ENCODE measurements at regions not wholly inside any gene's neighbourhood (a gene's known extent, or its start where the extent isn't known, plus 50 kb on each side); places are given as distances from the start of the nearest gene placed in this dataset.

DNA sequence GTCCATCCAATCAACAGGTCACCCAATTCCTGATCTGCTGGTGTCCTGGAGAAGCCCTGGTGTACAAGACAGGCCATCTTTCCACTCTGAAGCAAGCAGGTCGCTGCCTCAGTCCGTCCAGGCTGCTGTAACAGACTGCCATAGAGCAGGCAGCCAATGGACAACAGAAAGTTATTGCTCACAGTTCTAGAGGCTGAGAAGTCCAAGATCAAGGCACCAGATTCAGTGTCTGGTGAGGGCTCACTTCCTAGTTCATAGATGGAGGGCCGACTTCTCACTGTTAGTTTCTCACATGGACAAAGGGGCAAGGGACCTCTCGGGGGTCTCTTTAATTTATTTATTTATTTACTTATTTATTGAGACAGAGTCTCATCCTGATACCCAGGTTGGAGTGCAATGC is 74.8 kb downstream of the CD24 start:
- no peak for DNase-seq (ENCODE audit: low read depth)
- peaks cover 5% of the 10 kb centered on the region for H3K4me1 ChIP-seq (ENCODE audit: control insufficient read depth, insufficient read depth, low read length)
- no peak overlapping the region for H3K4me3 ChIP-seq (ENCODE audit: low read length)
- H3K9ac ChIP-seq (ENCODE audit: low read length): no peak overlapping the region
- H3K27me3 ChIP-seq (replicated peaks; ENCODE audit: control insufficient read depth, insufficient read depth, low read length): peaks cover 14% of the 10 kb centered on the region
- peaks cover 32% of the 10 kb centered on the region for H3K9me3 ChIP-seq (ENCODE audit: control insufficient read depth, low read length)
- no peaks in the 10 kb centered on the region for H3K36me3 ChIP-seq (ENCODE audit: control insufficient read depth, insufficient read depth, low read length, severe bottlenecking)

DNA sequence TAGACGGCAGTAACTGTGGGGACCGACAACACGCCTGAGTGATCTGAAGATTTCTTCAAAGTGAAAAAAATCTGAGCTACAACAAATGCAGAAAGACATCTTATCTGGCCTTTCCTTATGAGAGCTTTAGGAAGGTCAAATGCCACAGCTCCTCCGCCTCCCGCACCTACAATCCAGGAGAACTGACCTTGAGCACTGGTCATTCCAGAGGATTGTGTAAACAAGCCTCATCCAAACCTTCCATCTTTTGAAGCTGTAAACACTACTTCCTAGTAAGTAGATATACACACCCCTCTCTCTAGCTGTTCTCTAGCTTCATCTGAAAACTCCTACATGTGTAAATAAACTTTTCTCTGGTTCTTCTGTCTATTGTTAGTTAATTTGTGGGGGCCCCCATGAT is 76.9 kb downstream of the CD24 start:
- DNase-seq (ENCODE audit: low read depth): no peak
- Histone ChIP-seq H3K27me3 (replicated peaks; ENCODE audit: control insufficient read depth, insufficient read depth, low read length) (peaks cover 27% of the 10 kb centered on the region), H3K4me1 (ENCODE audit: control insufficient read depth, insufficient read depth, low read length) (no peaks in the 10 kb centered on the region), H3K4me3 (ENCODE audit: low read length) (no peak overlapping the region), H3K36me3 (ENCODE audit: control insufficient read depth, insufficient read depth, low read length, severe bottlenecking) (no peaks in the 10 kb centered on the region), H3K9me3 (ENCODE audit: control insufficient read depth, low read length) (peaks cover 24% of the 10 kb centered on the region), H3K9ac (ENCODE audit: low read length) (no peak overlapping the region)

DNA sequence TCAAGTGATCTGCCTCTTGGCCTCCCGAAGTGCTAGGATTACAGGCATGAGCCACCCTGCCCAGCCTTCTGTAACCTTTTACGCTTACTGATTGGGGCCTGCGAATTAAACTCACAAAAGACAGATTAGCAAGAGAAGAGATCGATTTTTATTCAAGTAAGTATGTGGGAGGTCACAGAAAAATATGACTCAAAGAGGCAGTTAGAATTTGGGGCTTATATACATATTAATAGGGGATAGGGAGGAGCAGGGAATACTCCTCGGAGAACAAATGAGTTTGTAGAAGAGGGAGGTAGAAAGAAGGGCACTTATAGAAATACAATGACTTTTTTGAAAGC is 78.9 kb downstream of the CD24 start:
- DNase-seq (ENCODE audit: low read depth): no peak
- peaks cover 7% of the 10 kb centered on the region for H3K9me3 ChIP-seq (ENCODE audit: control insufficient read depth, low read length)
- no peaks in the 10 kb centered on the region for H3K4me1 ChIP-seq (ENCODE audit: control insufficient read depth, insufficient read depth, low read length)
- H3K4me3 ChIP-seq (ENCODE audit: low read length): no peak overlapping the region
- H3K27me3 ChIP-seq (replicated peaks; ENCODE audit: control insufficient read depth, insufficient read depth, low read length): peaks cover 27% of the 10 kb centered on the region
- H3K36me3 ChIP-seq (ENCODE audit: control insufficient read depth, insufficient read depth, low read length, severe bottlenecking): no peaks in the 10 kb centered on the region
- no peak overlapping the region for H3K9ac ChIP-seq (ENCODE audit: low read length)

DNA sequence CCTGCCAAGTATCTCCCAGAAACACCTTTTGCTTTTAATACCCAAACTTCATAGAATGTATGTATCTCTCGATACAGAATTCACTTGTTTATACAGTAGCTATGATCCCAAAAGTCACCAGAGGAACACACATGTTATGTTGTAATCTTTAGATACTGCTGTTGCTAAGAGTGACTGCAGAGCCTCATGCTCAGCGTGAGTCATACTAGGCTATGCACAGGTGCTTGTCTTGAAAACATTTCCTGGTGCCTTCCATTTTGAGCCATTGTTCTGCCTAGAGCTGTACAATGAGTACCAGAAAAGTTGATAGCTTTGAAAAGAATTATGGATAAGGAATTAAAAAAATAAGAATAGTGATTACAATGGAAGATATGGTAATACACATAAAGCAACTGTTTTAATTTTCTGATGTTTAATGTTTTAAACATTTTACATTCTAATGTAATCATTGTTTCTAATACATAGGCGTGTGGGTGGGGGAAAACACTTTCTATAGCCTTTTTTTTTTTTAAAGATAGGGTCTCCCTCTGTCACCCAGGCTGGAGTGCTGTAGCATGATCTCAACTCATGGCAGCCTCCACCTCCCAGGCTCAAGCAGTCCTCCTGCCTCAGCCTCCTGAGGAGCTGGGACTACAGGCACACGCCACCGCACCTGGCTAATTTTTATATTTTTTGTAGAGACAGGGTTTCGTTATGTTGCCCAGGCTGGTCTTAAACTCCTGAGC is 79.4 kb downstream of the CD24 start:
- Histone ChIP-seq H3K4me3 (ENCODE audit: low read length) (no peak overlapping the region), H3K36me3 (ENCODE audit: control insufficient read depth, insufficient read depth, low read length, severe bottlenecking) (no peaks in the 10 kb centered on the region), H3K9me3 (ENCODE audit: control insufficient read depth, low read length) (peaks cover 3% of the 10 kb centered on the region), H3K9ac (ENCODE audit: low read length) (no peak overlapping the region), H3K4me1 (ENCODE audit: control insufficient read depth, insufficient read depth, low read length) (no peaks in the 10 kb centered on the region), H3K27me3 (replicated peaks; ENCODE audit: control insufficient read depth, insufficient read depth, low read length) (peaks cover 27% of the 10 kb centered on the region)
- no peak for DNase-seq (ENCODE audit: low read depth)

DNA sequence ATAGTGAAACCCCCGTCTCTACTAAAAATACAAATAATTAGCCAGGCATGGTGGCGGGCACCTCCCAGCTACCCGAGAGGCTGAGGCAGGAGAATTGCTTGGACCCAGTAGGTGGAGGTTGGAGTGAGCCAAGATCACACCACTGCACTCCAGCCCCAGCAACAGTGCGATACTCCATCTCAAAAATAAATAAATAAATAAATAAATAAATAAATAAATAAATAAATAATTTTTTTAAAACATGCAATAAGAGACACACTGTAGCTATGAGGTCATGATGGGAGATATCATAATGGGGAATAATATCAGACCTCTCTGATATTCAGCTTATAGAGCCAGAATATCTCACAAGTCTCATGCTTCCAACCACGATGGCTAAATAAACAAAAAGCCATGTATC is 82.3 kb downstream of the CD24 start:
- Histone ChIP-seq H3K9ac (ENCODE audit: low read length) (no peak overlapping the region), H3K36me3 (ENCODE audit: control insufficient read depth, insufficient read depth, low read length, severe bottlenecking) (no peaks in the 10 kb centered on the region), H3K4me3 (ENCODE audit: low read length) (no peak overlapping the region), H3K4me1 (ENCODE audit: control insufficient read depth, insufficient read depth, low read length) (peaks cover 9% of the 10 kb centered on the region), H3K9me3 (ENCODE audit: control insufficient read depth, low read length) (peaks cover 3% of the 10 kb centered on the region), H3K27me3 (replicated peaks; ENCODE audit: control insufficient read depth, insufficient read depth, low read length) (peaks cover 17% of the 10 kb centered on the region)
- DNase-seq (ENCODE audit: low read depth): no peak

DNA sequence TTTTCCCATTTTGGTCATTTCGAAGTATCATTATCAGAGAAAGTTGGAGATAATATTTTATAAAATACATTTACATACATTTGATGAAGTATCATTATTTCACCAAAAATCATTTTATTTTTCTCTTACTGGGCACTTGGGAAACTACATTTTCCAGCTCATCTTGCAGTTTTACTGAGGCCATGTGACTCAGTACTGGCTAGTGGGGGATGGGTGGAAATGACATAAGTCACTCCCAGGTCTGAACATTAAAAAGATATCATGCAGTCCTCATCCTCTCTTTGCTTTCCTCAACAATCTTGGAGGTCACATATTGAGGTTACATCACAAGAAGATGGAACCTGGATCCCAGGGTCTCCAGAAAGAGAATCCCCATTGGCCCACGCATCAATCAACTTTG is 84.1 kb downstream of the CD24 start:
- Histone ChIP-seq H3K9me3 (ENCODE audit: control insufficient read depth, low read length) (peaks cover 3% of the 10 kb centered on the region), H3K36me3 (ENCODE audit: control insufficient read depth, insufficient read depth, low read length, severe bottlenecking) (no peaks in the 10 kb centered on the region), H3K9ac (ENCODE audit: low read length) (no peak overlapping the region), H3K27me3 (replicated peaks; ENCODE audit: control insufficient read depth, insufficient read depth, low read length) (peaks cover 13% of the 10 kb centered on the region), H3K4me3 (ENCODE audit: low read length) (no peak overlapping the region), H3K4me1 (ENCODE audit: control insufficient read depth, insufficient read depth, low read length) (peaks cover 9% of the 10 kb centered on the region)
- DNase-seq (ENCODE audit: low read depth): no peak

DNA sequence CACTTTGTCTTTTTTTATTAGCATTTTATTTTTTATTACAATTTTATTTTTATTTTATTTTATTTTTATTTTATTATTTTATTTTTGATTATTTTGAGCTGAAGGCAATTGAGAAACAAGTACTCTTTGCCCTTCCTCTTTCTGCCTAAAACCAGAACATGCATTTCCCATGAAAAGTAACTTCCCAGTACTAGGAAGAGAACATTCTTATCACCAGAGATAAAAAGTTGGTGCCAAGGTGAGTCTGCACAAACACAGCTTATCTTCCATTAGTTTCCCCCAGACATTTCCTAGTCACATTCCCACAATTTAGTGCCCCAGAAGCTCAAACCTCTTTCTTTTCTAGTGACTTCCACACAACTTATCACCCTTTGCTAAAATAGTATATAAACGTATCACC is 84.8 kb downstream of the CD24 start:
- Histone ChIP-seq H3K27me3 (replicated peaks; ENCODE audit: control insufficient read depth, insufficient read depth, low read length) (peaks cover 13% of the 10 kb centered on the region), H3K4me1 (ENCODE audit: control insufficient read depth, insufficient read depth, low read length) (peaks cover 9% of the 10 kb centered on the region), H3K36me3 (ENCODE audit: control insufficient read depth, insufficient read depth, low read length, severe bottlenecking) (no peaks in the 10 kb centered on the region), H3K9me3 (ENCODE audit: control insufficient read depth, low read length) (no peaks in the 10 kb centered on the region), H3K4me3 (ENCODE audit: low read length) (no peak overlapping the region), H3K9ac (ENCODE audit: low read length) (no peak overlapping the region)
- no peak for DNase-seq (ENCODE audit: low read depth)

DNA sequence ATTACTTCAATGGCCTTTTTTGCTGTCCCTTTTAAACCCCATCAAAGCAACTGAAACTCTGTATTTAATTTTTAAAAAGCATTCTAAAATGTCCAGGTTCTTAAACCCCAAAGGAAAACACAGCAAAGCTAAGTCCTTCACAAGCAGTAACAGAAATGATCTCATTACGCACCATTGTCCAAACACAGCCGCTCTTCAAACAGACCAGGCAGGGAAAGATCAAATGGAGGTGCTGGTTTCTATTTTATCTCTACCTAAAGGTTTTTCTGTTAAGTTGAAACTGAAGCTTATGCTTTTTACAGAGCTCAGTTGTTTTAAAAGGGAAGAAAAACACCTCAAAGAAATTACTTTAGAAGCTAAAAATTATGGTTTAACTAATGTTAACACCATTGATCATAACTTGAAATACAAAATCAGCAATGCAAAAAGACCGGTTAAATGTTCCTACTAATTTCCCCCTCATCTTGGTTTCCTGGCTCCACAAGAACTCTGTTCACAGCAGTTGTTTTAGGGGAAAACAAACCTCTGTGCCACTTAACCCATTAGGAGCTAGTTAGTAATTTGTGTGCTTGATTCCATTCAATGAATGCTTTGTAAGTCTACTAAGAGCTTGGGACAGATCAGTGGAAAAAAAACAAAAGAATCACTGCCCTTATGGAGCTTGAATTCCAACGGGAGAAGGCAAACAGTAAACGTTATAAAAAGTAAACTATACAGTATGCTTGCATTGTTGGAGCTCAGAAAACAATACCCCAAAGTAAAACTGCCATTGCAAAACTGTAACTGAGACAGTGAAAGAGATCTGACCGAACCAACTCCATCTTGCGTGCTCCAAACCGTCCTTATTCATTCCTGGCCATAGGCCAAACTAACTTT is 87.4 kb downstream of the CD24 start:
- Histone ChIP-seq H3K4me3 (ENCODE audit: low read length) (no peak overlapping the region), H3K9ac (ENCODE audit: low read length) (no peak overlapping the region), H3K9me3 (ENCODE audit: control insufficient read depth, low read length) (no peaks in the 10 kb centered on the region), H3K4me1 (ENCODE audit: control insufficient read depth, insufficient read depth, low read length) (peaks cover 9% of the 10 kb centered on the region), H3K36me3 (ENCODE audit: control insufficient read depth, insufficient read depth, low read length, severe bottlenecking) (no peaks in the 10 kb centered on the region), H3K27me3 (replicated peaks; ENCODE audit: control insufficient read depth, insufficient read depth, low read length) (no peaks in the 10 kb centered on the region)
- DNase-seq (ENCODE audit: low read depth): no peak

DNA sequence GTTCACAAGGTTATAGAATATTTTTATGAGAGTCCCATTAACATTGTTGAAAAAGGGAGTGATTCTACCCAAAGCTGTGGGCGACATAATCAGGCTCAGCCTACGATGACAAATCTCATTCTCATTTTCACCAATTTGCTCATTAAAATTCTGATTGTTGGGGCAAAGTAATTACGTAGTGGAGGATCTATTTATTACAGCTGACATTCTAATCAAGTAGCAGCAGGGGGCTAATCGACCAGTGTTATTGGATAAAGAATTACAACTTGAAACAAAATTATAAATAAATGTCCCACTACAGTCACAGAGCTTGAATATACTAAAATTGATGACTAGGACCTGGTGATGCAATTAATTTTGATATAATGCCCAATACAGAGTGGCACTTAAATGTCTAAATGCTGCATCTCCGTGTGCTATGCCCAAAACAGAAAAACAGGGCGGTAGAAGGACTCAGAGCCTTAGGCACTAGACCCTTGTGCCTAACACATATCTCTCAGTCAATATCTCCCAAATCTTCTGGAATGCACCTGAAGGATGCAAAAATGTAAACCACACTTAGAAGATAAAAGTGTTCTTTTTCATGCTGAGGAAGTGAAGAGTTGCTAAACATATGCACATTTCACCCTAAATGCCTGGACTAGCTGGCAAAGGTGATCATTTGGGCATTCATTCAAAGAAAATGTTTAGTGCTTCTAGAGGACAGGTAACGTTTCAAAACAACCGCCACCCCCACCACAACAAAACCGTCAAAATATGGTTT is 88.3 kb downstream of the CD24 start:
- no peak overlapping the region for H3K4me3 ChIP-seq (ENCODE audit: low read length)
- no peaks in the 10 kb centered on the region for H3K27me3 ChIP-seq (replicated peaks; ENCODE audit: control insufficient read depth, insufficient read depth, low read length)

DNA sequence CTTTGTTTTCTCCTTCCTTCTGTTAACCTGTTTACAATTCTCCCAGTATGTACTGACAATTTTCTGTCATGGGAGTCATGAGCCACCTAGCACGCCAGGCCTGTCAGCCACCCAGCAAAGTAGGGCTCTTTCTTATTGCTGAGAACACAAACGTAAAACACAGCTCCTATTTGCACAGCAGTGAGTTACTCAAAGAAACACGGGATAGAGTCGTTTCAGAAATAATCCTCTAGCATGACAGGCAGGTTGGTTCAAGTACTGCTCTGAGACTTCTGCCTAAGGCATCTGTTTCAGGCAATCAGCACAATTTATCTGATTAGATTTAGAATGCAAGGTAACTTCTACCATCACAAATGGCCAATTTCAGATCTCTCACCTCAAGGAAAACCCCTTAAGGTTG is 88.8 kb downstream of the CD24 start:
- H3K4me3 ChIP-seq (ENCODE audit: low read length): no peak overlapping the region
- no peak for DNase-seq (ENCODE audit: low read depth)

More for the DNA sequence above, 88.3 kb downstream of the CD24 start:
- H3K9ac ChIP-seq (ENCODE audit: low read length): no peak overlapping the region
- peaks cover 9% of the 10 kb centered on the region for H3K4me1 ChIP-seq (ENCODE audit: control insufficient read depth, insufficient read depth, low read length)
- no peak for DNase-seq (ENCODE audit: low read depth)
- H3K36me3 ChIP-seq (ENCODE audit: control insufficient read depth, insufficient read depth, low read length, severe bottlenecking): no peaks in the 10 kb centered on the region
- no peaks in the 10 kb centered on the region for H3K9me3 ChIP-seq (ENCODE audit: control insufficient read depth, low read length)

DNA sequence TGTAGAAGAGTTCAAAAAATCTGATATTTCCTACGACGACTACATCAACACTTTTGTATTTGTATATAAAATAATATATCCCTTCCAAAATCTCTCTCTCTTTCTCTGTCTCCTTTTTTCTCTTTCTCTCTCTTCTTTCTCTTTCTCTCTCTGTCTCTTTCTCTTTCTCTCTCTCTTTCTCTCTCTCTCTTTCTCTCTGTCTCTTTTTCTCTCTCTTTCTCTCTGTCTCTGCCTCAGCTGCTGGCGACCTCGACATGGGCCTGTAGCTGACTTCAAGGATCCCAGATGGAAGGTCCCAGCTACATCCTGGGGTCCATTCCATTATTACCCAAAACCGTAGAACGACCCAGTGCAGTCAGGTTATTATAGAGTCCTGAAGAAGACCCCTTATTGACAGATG is 90.0 kb downstream of the CD24 start:
- Histone ChIP-seq H3K4me3 (ENCODE audit: low read length) (no peak overlapping the region), H3K27me3 (replicated peaks; ENCODE audit: control insufficient read depth, insufficient read depth, low read length) (no peaks in the 10 kb centered on the region), H3K36me3 (ENCODE audit: control insufficient read depth, insufficient read depth, low read length, severe bottlenecking) (no peaks in the 10 kb centered on the region), H3K9me3 (ENCODE audit: control insufficient read depth, low read length) (no peaks in the 10 kb centered on the region), H3K4me1 (ENCODE audit: control insufficient read depth, insufficient read depth, low read length) (peaks cover 9% of the 10 kb centered on the region), H3K9ac (ENCODE audit: low read length) (no peak overlapping the region)
- no peak for DNase-seq (ENCODE audit: low read depth)

More for the DNA sequence above, 88.8 kb downstream of the CD24 start:
- Histone ChIP-seq H3K27me3 (replicated peaks; ENCODE audit: control insufficient read depth, insufficient read depth, low read length) (no peaks in the 10 kb centered on the region), H3K9ac (ENCODE audit: low read length) (no peak overlapping the region), H3K4me1 (ENCODE audit: control insufficient read depth, insufficient read depth, low read length) (peaks cover 9% of the 10 kb centered on the region), H3K36me3 (ENCODE audit: control insufficient read depth, insufficient read depth, low read length, severe bottlenecking) (no peaks in the 10 kb centered on the region), H3K9me3 (ENCODE audit: control insufficient read depth, low read length) (no peaks in the 10 kb centered on the region)
